Endodermal cell (in vitro differentiated cells): ENCODE measurements at regions not wholly inside any gene's neighbourhood (a gene's known extent, or its start where the extent isn't known, plus 50 kb on each side); places are given as distances from the start of the nearest gene placed in this dataset.

Experiments
- DNase-seq: peaks from one replicate; pipeline ENCODE4 v3.0.0-alpha.2; 2017
- H3K27ac ChIP-seq: 2 replicates; pipeline ENCODE4 v1.5.1; 2013; ENCODE audit warnings: mild to moderate bottlenecking, low read depth, low read length, moderate library complexity
- H3K27me3 ChIP-seq: 2 replicates; pipeline ENCODE4 v1.6.1; 2013; ENCODE audit warnings: mild to moderate bottlenecking, low read length, moderate library complexity; ENCODE audit not compliant: insufficient read depth, control insufficient read depth, poor library complexity, severe bottlenecking
- H3K36me3 ChIP-seq: 2 replicates; pipeline ENCODE4 v1.7.0; 2013; ENCODE audit warnings: mild to moderate bottlenecking, low read length, moderate library complexity; ENCODE audit not compliant: control insufficient read depth, insufficient read depth
- H3K4me1 ChIP-seq: one replicate; pipeline ENCODE4 v1.7.0; 2013; ENCODE audit warnings: low read length; ENCODE audit not compliant: control insufficient read depth, insufficient read depth
- H3K4me3 ChIP-seq: 2 replicates; pipeline ENCODE4 v1.5.1; 2013; ENCODE audit warnings: mild to moderate bottlenecking, low read length, moderate library complexity
- H3K9ac ChIP-seq: 2 replicates; pipeline ENCODE4 v1.6.1; 2013; ENCODE audit warnings: mild to moderate bottlenecking, low read length, moderate library complexity; ENCODE audit not compliant: poor library complexity, severe bottlenecking; ENCODE audit errors: extremely low read depth
- H3K9me3 ChIP-seq: 2 replicates; pipeline ENCODE4 v1.6.1; 2013; ENCODE audit warnings: mild to moderate bottlenecking, low read length, moderate library complexity; ENCODE audit not compliant: control insufficient read depth
- H3K27ac Mint-ChIP-seq: 2 replicates; pipeline ENCODE4 v1.8.0; 2020; ENCODE audit warnings: mixed read lengths
- H3K27me3 Mint-ChIP-seq: 2 replicates; pipeline ENCODE4 v1.8.0; 2021; ENCODE audit warnings: mild to moderate bottlenecking, mixed read lengths; ENCODE audit not compliant: insufficient read depth
- H3K36me3 Mint-ChIP-seq: 2 replicates; pipeline ENCODE4 v1.8.0; 2020; ENCODE audit warnings: low read depth, mixed read lengths
- H3K4me1 Mint-ChIP-seq: 2 replicates; pipeline ENCODE4 v1.8.0; 2020; ENCODE audit warnings: mixed read lengths
- H3K4me3 Mint-ChIP-seq: 2 replicates; pipeline ENCODE4 v1.8.0; 2020; ENCODE audit warnings: mild to moderate bottlenecking, moderate library complexity, mixed read lengths
- H3K9me3 Mint-ChIP-seq: 2 replicates; pipeline ENCODE4 v1.8.0; 2020; ENCODE audit warnings: mild to moderate bottlenecking, mixed read lengths
- WGBS, 2 experiments: methylation state at CpG; one replicate each; pipeline versions ENCODE4 v1.1.5 to v1.1.7; 2013; ENCODE audit warnings: missing lambda C conversion rate in 2 of 2, mixed read lengths in 1 of 2; ENCODE audit not compliant: insufficient coverage in 1 of 2, insufficient read length in 1 of 2; 5-methylcytosine and 5-hydroxymethylcytosine counted together
- TF ChIP-seq, protein P1 (sequence below): fragments of 200-600 bp; sonication (generic); conservative IDR thresholded peaks from 2 replicates; pipeline ENCODE4 v1.5.0; 2021; ENCODE audit warnings: antibody characterized with exemption, mild to moderate bottlenecking

DNA sequence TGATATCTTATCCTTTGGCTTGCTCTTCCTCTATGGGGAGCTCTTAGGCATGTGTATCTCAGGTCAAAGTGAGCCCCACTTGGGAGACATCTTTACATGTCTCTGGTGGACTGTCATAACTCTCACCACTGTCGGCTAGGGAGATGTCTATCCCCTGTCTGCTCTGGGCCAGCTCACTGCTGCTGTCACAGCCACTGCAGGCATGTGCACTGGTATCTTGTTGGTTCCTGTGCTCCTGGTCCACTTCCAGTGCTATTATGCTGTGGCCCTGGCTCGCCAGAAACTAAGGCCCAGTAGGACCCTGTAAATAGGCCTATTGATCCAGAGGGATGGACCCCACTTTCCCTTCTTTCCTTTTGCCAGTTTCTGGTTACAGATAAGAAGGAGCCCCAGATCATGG is 56.6 kb upstream of the LAS1L start:
- WGBS, 2 experiments, result 92 to 100% methylated on average over 1 to 2 of the region's 2 CpGs

DNA sequence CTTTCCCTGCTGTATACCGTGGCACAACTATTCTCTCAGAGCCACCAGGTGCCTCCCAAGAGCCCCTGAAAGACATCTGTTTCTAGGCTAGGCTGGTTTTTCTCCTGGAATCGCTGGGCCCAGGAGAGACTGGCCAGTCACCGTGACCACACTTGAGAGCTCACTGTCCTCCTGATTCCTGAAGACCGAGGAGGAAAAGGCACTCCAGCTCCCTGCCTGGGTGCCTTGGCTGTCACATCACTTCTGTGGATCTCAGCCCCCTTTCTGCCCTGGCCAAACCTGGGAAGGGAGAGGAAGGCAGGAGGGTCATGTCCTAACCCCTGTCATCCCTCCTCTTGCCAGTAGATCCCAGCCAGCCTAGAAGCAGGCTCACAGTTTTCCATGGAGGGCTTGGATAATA is 54.7 kb upstream of the LAS1L start:
- no peak overlapping the region for H3K9ac ChIP-seq
- no peak overlapping the region for H3K27ac Mint-ChIP-seq
- H3K4me3 Mint-ChIP-seq, result no peak overlapping the region
- no peak for DNase-seq
- no peaks in the 10 kb centered on the region for H3K27me3 Mint-ChIP-seq
- no peaks in the 10 kb centered on the region for H3K36me3 ChIP-seq
- H3K4me3 ChIP-seq, result no peak overlapping the region
- H3K4me1 ChIP-seq, result no peaks in the 10 kb centered on the region
- TF ChIP-seq, protein P1, sequence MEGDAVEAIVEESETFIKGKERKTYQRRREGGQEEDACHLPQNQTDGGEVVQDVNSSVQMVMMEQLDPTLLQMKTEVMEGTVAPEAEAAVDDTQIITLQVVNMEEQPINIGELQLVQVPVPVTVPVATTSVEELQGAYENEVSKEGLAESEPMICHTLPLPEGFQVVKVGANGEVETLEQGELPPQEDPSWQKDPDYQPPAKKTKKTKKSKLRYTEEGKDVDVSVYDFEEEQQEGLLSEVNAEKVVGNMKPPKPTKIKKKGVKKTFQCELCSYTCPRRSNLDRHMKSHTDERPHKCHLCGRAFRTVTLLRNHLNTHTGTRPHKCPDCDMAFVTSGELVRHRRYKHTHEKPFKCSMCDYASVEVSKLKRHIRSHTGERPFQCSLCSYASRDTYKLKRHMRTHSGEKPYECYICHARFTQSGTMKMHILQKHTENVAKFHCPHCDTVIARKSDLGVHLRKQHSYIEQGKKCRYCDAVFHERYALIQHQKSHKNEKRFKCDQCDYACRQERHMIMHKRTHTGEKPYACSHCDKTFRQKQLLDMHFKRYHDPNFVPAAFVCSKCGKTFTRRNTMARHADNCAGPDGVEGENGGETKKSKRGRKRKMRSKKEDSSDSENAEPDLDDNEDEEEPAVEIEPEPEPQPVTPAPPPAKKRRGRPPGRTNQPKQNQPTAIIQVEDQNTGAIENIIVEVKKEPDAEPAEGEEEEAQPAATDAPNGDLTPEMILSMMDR, result no peak
- WGBS, 2 experiments, result 95 to 100% methylated on average over 1 to 4 of the region's 4 CpGs
- H3K27me3 ChIP-seq, result no peaks in the 10 kb centered on the region
- peaks cover 66% of the 10 kb centered on the region for H3K9me3 Mint-ChIP-seq
- H3K9me3 ChIP-seq, result no peaks in the 10 kb centered on the region
- H3K4me1 Mint-ChIP-seq, result peaks cover 6% of the 10 kb centered on the region
- H3K27ac ChIP-seq, result no peak overlapping the region
- H3K36me3 Mint-ChIP-seq, result no peaks in the 10 kb centered on the region

More for the DNA sequence above, 56.6 kb upstream of the LAS1L start:
- Mint-ChIP-seq H3K36me3 (no peaks in the 10 kb centered on the region), H3K4me3 (no peak overlapping the region), H3K27ac (no peak overlapping the region), H3K9me3 (peaks cover 65% of the 10 kb centered on the region), H3K27me3 (no peaks in the 10 kb centered on the region), H3K4me1 (peaks cover 10% of the 10 kb centered on the region)
- DNase-seq, result no peak
- Histone ChIP-seq H3K9ac (no peak overlapping the region), H3K4me1 (no peaks in the 10 kb centered on the region), H3K27ac (no peak overlapping the region), H3K4me3 (no peak overlapping the region), H3K36me3 (no peaks in the 10 kb centered on the region), H3K27me3 (no peaks in the 10 kb centered on the region), H3K9me3 (no peaks in the 10 kb centered on the region)
- TF ChIP-seq, protein P1, result no peak

GRCh38 chrX:65588795-65589194 is 54.2 kb upstream of the LAS1L start:
- Histone ChIP-seq H3K4me3 (no peak overlapping the region), H3K27me3 (no peaks in the 10 kb centered on the region), H3K9me3 (no peaks in the 10 kb centered on the region), H3K27ac (no peak overlapping the region), H3K4me1 (no peaks in the 10 kb centered on the region), H3K9ac (no peak overlapping the region), H3K36me3 (no peaks in the 10 kb centered on the region)
- Mint-ChIP-seq H3K27ac (no peak overlapping the region), H3K4me3 (no peak overlapping the region), H3K27me3 (no peaks in the 10 kb centered on the region), H3K9me3 (peaks cover 62% of the 10 kb centered on the region), H3K36me3 (no peaks in the 10 kb centered on the region), H3K4me1 (peaks cover 3% of the 10 kb centered on the region)
- WGBS, 2 experiments, result 92% methylated on average over 1 of the region's 1 CpG; no CpG with 5 or more reads in 1 of the 2 experiments
- TF ChIP-seq, protein P1, result no peak
- DNase-seq, result no peak
